Activated CD8-positive, alpha-beta memory T cell treated with anti-CD3 and anti-CD28 coated beads for 48 hours (primary cell): ENCODE measurements at regions not wholly inside any gene's neighbourhood (a gene's known extent, or its start where the extent isn't known, plus 50 kb on each side); places are given as distances from the start of the nearest gene placed in this dataset.

ENCODE experiments used
- DNase-seq, 3 experiments: peaks; one replicate each; pipeline ENCODE4 v3.0.0-alpha.2; 2020; ENCODE audit warnings: low read depth in 2 of 3, low spot score in 2 of 3

DNA sequence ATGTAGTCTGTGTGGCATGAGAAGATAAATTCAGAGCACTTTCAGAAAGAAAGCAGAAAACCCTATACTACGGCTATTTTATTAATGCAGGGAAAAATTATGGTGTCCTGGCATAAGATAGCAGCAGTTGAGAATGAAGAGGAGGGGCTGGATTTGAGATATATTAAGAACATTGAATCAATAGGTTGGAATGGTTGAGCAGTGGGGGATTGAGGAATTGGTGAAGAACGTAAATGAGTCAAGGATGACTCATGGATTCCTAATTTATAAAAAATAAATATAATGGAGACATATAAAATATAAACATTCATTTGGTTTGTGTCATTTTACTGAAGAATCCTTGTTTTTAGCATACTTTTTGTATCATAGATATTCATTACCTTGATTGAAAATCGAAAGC lies 234.3 kb upstream of the ADAMTS5 start:
- DNase-seq = no peak

- DNase-seq = no peak
These were observed 229.8 kb upstream of the ADAMTS5 start for GRCh38 chr21:27196651-27197050.

DNA sequence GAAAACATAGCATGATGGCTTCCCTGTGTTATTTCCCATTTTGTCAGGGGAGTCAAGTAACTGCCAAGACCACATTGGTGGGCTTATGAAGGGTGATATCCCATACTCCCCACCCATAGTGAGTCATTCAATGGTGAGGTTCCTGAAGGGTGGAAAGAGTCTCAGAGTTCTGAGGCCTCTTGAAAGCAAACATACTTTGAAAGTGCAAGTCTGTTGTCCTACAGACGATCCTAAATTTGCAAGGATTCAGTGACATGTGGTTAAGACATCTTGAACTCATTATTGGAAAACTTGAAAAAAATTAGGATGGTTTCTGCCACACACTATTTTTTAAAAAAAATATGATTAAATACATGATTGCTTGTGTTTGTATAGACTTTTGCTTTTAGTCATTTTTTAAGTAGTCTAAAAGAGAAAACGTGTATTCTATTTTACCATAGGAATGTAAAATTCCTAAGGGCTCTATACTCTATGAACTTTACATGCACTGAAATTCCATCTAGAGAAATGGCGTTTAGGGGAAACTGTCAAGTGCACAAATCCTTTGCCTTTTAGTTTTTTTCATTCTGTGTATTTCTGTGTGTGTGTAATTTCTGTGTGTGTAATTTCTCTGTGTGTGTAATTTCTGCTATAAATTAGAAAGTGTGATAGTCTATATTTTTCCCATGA lies 225.5 kb upstream of the ADAMTS5 start:
- DNase-seq = no peak

DNA sequence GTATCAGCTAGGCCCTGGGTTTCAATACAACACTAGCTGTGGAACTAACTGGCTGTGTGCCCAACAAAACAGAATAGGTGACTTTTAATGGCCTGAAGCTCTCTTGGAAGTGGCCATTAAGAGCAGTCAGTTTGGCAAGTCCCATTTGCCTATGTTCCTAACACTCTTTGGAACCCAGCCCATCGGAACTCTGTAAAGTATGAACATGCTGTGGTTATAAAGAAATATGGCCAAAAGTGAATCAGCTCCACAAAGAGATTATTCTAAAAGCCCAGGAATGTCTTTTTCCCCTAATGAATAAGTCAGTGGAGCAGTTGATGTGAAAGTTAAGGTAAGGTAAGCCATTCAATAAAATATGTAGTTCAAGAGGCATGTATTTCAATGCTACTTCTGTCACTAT lies 223.7 kb upstream of the ADAMTS5 start:
- no peak for DNase-seq

DNA sequence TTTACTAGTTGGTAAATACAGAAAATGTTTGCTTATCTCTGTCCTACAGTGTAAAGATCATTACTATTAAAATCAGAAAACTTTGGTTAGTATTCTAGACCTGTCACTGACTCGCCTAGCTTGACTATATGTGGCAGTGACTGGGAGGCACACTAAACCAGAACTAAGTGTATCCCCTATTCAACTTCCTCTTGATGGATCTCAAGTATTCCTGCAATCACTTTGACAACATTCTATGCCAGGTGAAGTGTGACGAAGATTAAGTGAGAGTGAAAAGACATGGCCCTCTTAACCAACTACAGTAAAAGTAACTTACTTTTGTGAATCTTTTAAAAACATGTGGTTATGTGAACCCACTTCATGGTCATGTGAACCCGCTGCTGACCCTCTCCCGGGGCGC lies 223.0 kb upstream of the ADAMTS5 start:
- no peak for DNase-seq

DNA sequence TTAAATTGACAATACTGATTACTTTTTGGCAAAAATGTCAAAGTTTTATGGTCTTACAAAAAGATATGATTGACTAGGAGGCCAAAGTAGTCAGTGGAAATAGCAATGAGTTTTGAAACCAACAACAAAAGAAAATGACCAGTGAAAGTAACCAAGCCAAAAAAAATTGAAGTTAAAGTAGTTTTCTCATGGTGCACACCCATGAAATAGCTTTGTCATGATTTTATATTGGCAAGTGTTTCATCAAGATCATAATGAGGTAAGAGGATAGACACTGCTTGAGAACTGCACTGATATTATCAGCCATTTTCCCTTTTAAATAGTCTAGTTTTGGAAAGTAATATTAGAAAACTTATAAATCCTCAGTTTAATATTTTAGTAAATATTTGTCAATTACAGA lies 206.2 kb upstream of the ADAMTS5 start:
- no peak for DNase-seq

- no peak for DNase-seq
These were observed 204.8 kb upstream of the ADAMTS5 start for GRCh38 chr21:27171707-27172106.

GRCh38 chr21:27168084-27168483 lies 201.2 kb upstream of the ADAMTS5 start:
- DNase-seq = no peak

- DNase-seq = no peak
These were observed 197.6 kb upstream of the ADAMTS5 start for GRCh38 chr21:27164208-27165177.

DNA sequence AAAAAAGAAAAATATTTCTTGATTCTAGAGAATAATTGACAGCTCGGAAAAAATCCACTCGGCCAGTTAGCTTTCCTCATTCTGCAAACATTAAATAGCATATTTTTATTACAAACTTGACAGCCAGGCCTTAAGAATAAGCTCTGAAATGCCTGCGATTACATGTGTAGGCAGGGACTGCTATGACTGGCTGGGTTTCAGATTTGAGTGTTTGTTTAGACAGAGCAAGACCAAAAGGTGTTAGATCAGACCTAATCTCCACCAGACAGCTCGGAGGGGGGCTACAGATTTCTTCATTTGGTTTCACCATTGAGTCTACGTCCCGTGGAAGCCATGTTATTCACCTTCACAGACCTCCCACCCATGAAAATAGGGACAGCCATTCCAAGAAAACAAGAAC lies 192.1 kb upstream of the ADAMTS5 start:
- DNase-seq = no peak

- DNase-seq = no peak
These were observed 190.2 kb upstream of the ADAMTS5 start for GRCh38 chr21:27157097-27157496.

- DNase-seq = no peak
These were observed 189.8 kb upstream of the ADAMTS5 start for GRCh38 chr21:27156666-27157065.

DNA sequence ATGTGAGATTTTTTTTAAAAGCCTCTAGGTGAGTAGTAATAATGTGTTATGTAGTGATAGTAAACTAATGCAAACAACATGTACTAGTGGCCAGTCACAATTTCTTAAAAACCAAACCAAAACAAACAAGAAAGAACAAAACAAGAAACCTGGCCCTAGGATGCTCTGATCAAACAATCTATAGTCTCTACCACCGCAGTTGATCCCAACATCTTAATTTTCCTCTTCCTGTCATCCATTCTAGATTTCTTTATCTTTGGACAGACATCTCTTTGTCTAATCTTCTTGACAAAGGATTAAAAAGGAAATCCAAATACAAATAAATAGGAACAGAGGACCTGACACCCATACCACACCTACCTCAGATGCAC lies 188.2 kb upstream of the ADAMTS5 start:
- no peak for DNase-seq

DNA sequence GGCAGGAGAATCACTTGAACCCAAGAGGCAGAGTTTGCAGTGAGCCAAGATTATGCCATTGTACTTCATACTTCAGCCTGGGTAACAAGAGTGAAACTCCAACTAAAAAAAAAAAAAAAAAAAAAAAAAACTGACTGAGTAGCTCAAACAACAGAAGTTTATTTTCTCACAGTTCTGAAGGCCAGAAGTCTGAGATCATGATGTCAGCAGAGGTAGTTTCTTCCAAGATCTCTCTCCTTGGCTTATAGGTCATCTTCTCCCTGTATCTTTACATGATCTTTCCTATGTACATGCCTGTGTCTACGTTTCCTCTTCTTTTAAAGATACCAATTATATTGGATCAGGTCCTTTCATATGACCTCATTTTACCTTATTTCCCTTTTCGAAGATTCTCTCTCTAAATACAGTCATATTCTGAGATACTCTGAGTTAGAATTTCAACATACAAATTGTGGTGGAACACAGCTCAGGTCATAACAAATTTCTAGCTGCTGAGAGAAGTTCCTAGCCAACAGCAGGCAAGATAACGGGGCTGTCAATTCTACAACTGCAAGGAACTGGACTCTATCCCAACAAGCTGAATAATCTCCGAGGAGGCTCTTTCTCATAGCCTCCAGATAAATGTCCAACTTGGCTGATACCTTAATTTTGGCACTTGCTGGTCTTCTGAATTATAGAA lies 187.7 kb upstream of the ADAMTS5 start:
- DNase-seq = no peak

DNA sequence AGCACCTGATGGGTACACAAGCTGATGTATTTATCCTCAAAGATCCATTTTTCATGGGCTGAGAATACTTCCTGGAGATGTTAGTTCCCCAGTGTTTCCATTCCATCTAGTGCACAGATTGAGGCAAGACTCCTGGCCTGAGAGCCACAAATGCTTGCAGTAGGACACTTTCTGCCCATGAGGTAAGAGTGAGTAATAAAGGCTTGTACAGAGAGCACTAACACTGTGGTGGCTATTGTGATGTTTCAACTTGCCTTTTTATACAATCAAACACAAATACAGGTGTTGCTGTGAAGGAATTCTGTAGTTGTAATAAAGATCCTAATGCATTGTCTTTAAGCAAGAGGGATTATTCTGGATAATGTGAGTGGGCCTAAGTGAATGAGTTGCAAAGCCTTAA lies 186.1 kb upstream of the ADAMTS5 start:
- no peak for DNase-seq

- DNase-seq = no peak
These were observed 182.1 kb upstream of the ADAMTS5 start for GRCh38 chr21:27149034-27149433.

DNA sequence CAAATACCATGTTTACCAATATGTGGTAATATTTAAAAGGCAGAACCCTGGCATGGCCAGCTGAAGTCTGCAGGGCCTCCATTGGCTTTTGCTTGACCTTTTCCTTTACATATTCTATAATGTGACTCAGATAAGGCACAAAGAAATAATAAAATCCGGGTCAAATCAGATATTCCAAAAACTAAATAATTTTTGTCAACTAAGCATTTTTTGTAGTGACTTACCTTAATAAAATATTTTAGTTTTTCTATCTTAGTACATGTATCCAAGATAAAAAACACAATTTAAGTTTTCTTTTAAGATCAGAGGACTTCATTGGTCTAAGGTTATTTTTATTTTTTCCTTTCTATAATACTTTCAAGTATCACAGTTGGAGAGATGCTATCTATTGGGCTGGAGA lies 179.4 kb upstream of the ADAMTS5 start:
- DNase-seq = no peak

- no peak for DNase-seq
These were observed 178.4 kb upstream of the ADAMTS5 start for GRCh38 chr21:27145134-27145798.

- no peak for DNase-seq
These were observed 176.6 kb upstream of the ADAMTS5 start for GRCh38 chr21:27143476-27143875.

- DNase-seq = no peak
These were observed 172.6 kb upstream of the ADAMTS5 start for GRCh38 chr21:27139526-27139925.

GRCh38 chr21:27134516-27134915 lies 167.6 kb upstream of the ADAMTS5 start:
- no peak for DNase-seq
